GM21360 (cell line): ENCODE measurements at regions not wholly inside any gene's neighbourhood (a gene's known extent, or its start where the extent isn't known, plus 50 kb on each side); places are given as distances from the start of the nearest gene placed in this dataset.

Experiments
- ATAC-seq: cut with Tn5 transposase; IDR thresholded peaks from one replicate; pipeline ENCODE4 v1.9.1; 2021; ENCODE audit warnings: mild to moderate bottlenecking, moderate library complexity; ENCODE audit not compliant: unreplicated experiment

DNA sequence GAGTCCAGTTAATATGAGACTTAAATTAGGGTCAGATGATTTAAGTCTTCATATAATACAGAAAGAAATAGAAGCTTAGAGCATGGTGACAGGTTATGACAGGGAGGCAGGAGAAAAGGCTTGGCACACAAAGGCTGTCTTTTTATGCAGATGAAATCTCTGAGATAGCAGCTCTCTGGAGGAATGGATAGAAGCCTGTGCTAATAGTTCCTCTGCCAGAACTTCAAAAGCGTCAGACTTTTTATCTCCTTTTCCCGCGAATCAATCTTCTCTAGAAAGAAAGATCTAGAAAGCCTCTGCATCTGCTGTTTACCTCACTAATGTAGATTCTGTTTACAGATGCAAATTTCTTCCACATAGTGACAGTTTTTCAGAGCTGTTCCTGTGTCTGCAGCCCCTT, 1106.2 kb downstream of the XPNPEP1 start:
- ATAC-seq, result no peak

- ATAC-seq, result no peak
Observed at GRCh38 chr10:108812906-108813305, 1110.4 kb downstream of the XPNPEP1 start.

DNA sequence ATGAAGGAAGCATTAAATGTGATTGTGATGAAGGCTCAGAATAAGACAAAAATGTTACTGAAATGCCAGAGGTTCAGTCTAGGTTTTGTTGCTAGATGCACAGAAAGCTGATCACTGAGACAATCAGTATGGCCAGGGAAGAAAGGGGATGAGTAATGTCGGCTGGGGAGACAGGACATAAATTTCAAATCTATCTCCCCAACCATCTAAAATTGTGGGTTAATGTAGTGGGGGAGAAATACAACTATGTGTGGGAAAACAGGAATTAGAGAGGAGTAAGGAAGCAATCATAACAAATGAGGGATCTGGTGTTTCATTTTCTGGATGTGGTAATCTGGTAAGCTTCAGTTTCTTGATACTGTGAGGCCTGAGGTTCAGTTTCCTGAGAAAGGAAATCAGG, 1111.0 kb downstream of the XPNPEP1 start:
- no peak for ATAC-seq

DNA sequence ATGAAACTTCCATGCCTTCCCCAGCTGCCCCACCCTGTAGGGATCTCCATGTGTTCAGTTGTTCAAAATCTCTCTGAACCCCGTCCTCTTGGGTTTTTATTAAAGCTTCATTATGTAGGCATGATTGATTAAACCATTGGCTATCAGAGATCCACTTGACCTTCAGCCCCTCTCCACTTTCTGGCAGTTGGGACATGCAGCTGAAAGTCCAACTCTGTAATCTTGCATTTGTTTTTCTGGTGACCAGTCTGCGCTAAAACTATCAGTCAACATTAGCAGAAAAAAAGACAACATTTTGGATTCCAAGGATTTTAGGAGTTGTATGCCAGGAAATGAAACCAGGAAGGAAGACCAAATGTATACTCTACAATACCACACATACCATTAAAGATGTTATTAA, 1115.1 kb downstream of the XPNPEP1 start:
- no peak for ATAC-seq

GRCh38 chr10:108801775-108802517, 1121.4 kb downstream of the XPNPEP1 start:
- ATAC-seq, result no peak

DNA sequence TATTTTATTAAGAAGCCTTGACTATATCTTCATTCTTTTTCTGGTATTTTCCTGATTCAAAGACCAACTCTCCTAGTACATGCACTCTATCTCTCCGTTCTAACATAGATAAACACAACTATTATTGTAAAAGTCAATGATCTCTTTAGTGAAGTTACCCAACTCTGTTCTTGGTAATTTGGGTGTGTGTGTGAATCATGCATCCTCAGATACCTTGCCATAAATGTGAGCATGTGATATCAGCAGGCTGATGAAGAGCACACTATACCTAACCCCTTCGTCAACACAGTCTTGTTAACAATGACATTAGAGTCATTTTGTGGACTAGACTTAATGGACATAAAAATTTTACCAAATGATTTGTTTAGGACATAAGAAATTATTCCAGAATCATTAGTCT, 1122.1 kb downstream of the XPNPEP1 start:
- ATAC-seq, result no peak

DNA sequence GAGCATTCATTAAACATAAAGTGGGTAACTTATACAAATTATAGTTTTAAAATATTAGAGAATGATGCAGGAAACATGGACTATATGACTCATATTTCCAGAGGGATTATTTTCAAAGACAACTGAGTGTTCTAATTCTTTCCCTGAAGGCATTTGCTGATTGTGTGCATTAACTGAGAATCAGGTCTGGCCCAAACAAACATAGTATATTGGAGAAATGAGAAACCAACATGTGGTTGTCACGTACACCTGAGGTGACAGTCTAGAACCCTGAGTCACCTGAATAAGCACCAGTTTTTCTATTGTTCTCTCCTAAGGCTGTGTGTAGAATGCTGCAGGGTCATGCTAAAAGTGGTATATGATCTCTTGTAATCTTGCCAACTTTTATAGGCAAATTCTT, 1125.7 kb downstream of the XPNPEP1 start:
- no peak for ATAC-seq

DNA sequence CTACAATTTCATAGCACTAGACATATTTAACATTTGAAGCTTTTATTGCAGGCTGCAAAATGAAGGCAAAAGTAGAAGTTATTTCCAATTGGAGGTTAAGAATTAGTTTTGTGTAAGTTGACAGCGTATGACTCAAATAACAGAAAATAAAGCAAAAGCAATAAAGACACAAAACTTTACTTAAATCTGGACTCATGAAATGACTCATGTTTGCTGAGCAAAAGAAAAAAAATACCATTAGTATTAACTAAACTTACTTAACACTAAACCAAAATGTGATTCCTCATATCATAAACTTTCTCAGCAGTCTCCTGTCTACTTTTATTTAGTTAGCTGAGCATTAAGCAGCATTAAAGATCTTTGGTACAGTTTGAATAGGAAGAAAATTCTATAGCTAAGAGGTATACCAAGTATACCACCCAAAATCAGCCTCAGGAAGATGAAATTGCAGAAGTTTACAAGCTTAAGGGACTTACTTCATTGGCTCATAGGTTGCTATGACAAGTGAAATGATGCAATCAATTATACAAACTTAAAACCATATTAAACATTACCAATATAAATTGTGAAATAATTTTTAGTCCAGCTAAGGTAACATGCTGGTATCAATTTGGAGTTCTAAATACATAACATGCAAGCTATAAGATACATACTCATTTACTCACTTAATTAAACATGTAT, 1131.4 kb downstream of the XPNPEP1 start:
- no peak for ATAC-seq

GRCh38 chr10:108791030-108791429, 1132.3 kb downstream of the XPNPEP1 start:
- ATAC-seq, result no peak

DNA sequence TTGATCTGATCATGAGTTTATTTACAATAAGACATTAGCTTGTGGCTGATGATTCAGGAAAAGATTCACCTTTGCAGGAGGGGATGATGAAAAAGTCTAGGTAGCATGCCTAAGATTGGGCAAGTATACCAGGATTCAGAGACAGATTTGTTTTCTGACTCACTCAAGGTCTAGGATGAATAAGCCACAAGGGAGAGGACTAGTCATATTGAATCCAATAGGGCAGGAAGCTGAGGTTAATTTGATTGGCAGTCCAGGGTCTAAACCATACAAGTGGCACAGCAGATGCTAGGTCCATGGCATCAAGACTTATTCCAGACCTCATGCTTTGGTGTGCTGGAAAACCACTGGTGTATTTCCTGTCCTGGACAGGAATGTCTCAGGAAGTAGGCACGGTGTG, 1133.4 kb downstream of the XPNPEP1 start:
- peak; percentile 68 for ATAC-seq

DNA sequence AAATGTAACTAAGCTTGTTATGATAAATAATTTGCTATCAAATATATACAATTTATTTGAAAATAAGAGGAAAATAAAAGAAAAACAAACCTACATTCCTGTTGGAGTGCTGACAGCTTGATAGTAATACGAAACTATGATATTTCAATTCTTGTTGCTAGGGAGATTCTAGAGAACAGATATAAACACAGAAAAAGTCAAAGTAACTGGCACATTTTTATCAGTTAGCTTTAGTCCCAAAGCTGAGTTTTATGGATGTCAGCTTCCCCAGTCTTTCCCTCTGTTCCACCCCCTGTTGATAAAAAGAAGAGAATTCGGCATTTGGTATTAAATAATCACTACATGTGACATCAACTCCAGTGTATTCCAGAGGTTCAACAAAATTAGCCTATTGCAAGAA, 1134.0 kb downstream of the XPNPEP1 start:
- ATAC-seq, result no peak

DNA sequence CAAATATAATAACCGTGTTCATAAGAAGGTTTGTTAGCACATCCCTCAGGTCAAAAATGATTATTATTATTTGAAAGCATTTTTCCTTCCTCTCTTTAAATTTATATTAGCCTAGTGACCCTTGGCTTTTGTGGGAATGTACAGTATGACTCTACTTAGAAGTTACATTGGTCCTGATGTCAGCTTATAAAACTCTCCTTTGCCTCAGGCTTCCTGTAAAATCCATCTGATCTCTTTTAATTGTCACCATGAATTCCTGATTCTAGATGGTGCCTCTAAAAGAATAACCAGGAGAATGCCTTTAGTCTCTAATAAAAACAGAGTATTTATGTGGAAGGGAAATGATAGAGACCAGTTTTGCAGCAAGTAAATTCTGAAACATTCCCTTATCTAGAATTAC, 1134.4 kb downstream of the XPNPEP1 start:
- ATAC-seq, result no peak

GRCh38 chr10:108787932-108788331, 1135.4 kb downstream of the XPNPEP1 start:
- no peak for ATAC-seq

GRCh38 chr10:108785011-108785410, 1138.3 kb downstream of the XPNPEP1 start:
- no peak for ATAC-seq

- no peak for ATAC-seq
Observed at GRCh38 chr10:108784534-108784933, 1138.8 kb downstream of the XPNPEP1 start.

DNA sequence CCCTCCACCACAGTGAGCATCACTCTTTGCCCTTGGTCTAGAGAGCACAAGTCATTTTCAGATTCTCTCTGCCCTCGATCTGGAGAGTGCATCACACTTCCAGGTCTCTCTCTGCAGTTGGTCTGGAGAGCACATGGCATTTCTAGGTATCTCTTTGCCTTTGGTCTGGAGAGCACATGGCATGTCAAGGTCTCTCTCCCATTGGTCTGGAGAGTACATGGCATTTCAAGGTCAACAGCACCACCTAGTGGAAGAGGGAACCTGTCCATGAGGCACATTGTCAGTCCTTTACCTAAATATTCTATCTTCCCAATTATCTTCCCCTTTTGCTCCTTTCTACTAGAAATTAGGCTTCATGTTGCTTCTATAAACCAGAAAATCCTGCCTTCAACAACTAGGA, 1139.4 kb downstream of the XPNPEP1 start:
- peak; percentile 92 for ATAC-seq

- ATAC-seq, result no peak
Observed at GRCh38 chr10:108782411-108782810, 1140.9 kb downstream of the XPNPEP1 start.

GRCh38 chr10:108779501-108779900, 1143.8 kb downstream of the XPNPEP1 start:
- no peak for ATAC-seq

- no peak for ATAC-seq
Observed at GRCh38 chr10:108775911-108776475, 1147.3 kb downstream of the XPNPEP1 start.

GRCh38 chr10:108771106-108771505, 1152.2 kb downstream of the XPNPEP1 start:
- ATAC-seq, result no peak

GRCh38 chr10:108765794-108766193, 1157.5 kb downstream of the XPNPEP1 start:
- no peak for ATAC-seq

DNA sequence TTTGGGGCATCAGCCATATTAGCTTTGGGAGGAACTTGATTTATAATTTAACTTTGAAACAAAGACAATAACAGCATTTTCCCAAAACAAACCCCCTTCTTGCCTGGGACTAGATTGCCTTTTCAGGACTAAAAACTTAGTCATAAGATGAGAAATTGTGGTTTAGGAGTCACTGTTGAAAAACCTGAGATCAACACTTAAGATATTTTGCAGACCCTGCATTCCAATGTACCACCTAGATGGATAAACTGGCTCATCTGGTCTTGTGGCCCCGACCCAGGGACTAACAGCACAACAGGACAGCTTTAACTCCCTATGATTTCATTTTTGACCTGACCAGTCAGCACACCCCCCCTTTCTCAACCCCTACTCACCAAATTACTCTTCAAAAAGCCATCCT, 1165.4 kb downstream of the XPNPEP1 start:
- no peak for ATAC-seq
